ENCODE measurements at regions not wholly inside any gene's neighbourhood (a gene's known extent, or its start where the extent isn't known, plus 50 kb on each side); places are given as distances from the start of the nearest gene placed in this dataset.
"Not testable (repeated sequence)": the region's sequence is repeated elsewhere in the genome, so short reads cannot be mapped to it uniquely, and the experiment has no call there.

- ATAC-seq (ENCODE audit: insufficient read depth, low read depth) (no peak), DNase-seq (no peak)
- no peak for TF ChIP-seq EZH2 (IDR thresholded peaks at IDR 0.05; ENCODE audit: borderline replicate concordance, low read depth, low read length, severe bottlenecking)
- TF ChIP-seq CTCF (IDR thresholded peaks at IDR 0.05; ENCODE audit: borderline replicate concordance, extremely low read depth, low read length, poor library complexity, severe bottlenecking) = no peak
- no peak overlapping the region for H3K9ac ChIP-seq (ENCODE audit: low read depth, low read length)
- H3K4me2 ChIP-seq (ENCODE audit: insufficient read depth, low read length) = no peak overlapping the region
- H3K4me3 ChIP-seq (ENCODE audit: low read depth in 1 of 2, low read length in 2 of 2) = no peak overlapping the region
- no peaks in the 10 kb centered on the region for H3K4me1 ChIP-seq (ENCODE audit: insufficient read depth, low read length)
- H3K79me2 ChIP-seq (ENCODE audit: insufficient read depth, low read length) = no peaks in the 10 kb centered on the region
- no peak overlapping the region for H2AFZ ChIP-seq (ENCODE audit: low read depth, low read length)
- H3K9me3 ChIP-seq (ENCODE audit: insufficient read depth, low read length, severe bottlenecking) = no peaks in the 10 kb centered on the region
- H3K27me3 ChIP-seq (ENCODE audit: insufficient read depth, low read length, poor library complexity) = no peaks in the 10 kb centered on the region
- no peaks in the 10 kb centered on the region for H4K20me1 ChIP-seq (ENCODE audit: insufficient read depth, low read length)
- no peaks in the 10 kb centered on the region for H3K36me3 ChIP-seq (ENCODE audit: insufficient read depth, low read length)
- H3K27ac ChIP-seq (ENCODE audit: low read length) = no peak overlapping the region
Measured at GRCh38 chr6:74182992-74183391, 487.0 kb downstream of the CD109 start.

GRCh38 chr6:74181471-74181870, 485.5 kb downstream of the CD109 start:
- H3K4me1 ChIP-seq (ENCODE audit: insufficient read depth, low read length) = no peaks in the 10 kb centered on the region
- H3K9ac ChIP-seq (ENCODE audit: low read depth, low read length) = no peak overlapping the region
- no peaks in the 10 kb centered on the region for H3K36me3 ChIP-seq (ENCODE audit: insufficient read depth, low read length)
- H3K4me3 ChIP-seq (ENCODE audit: low read depth in 1 of 2, low read length in 2 of 2) = no peak overlapping the region
- H3K4me2 ChIP-seq (ENCODE audit: insufficient read depth, low read length) = no peak overlapping the region
- DNase-seq (no peak), ATAC-seq (ENCODE audit: insufficient read depth, low read depth) (no peak)
- H3K79me2 ChIP-seq (ENCODE audit: insufficient read depth, low read length) = no peaks in the 10 kb centered on the region
- TF ChIP-seq EZH2 (IDR thresholded peaks at IDR 0.05; ENCODE audit: borderline replicate concordance, low read depth, low read length, severe bottlenecking) (no peak), CTCF (IDR thresholded peaks at IDR 0.05; ENCODE audit: borderline replicate concordance, extremely low read depth, low read length, poor library complexity, severe bottlenecking) (no peak)
- H3K9me3 ChIP-seq (ENCODE audit: insufficient read depth, low read length, severe bottlenecking) = no peaks in the 10 kb centered on the region
- no peak overlapping the region for H3K27ac ChIP-seq (ENCODE audit: low read length)
- H3K27me3 ChIP-seq (ENCODE audit: insufficient read depth, low read length, poor library complexity) = no peaks in the 10 kb centered on the region
- no peak overlapping the region for H2AFZ ChIP-seq (ENCODE audit: low read depth, low read length)
- no peaks in the 10 kb centered on the region for H4K20me1 ChIP-seq (ENCODE audit: insufficient read depth, low read length)

- Histone ChIP-seq H3K4me3 (ENCODE audit: low read depth in 1 of 2, low read length in 2 of 2) (no peak overlapping the region), H3K9me3 (ENCODE audit: insufficient read depth, low read length, severe bottlenecking) (no peaks in the 10 kb centered on the region), H3K36me3 (ENCODE audit: insufficient read depth, low read length) (no peaks in the 10 kb centered on the region), H4K20me1 (ENCODE audit: insufficient read depth, low read length) (no peaks in the 10 kb centered on the region), H3K79me2 (ENCODE audit: insufficient read depth, low read length) (no peaks in the 10 kb centered on the region), H2AFZ (ENCODE audit: low read depth, low read length) (no peak overlapping the region), H3K9ac (ENCODE audit: low read depth, low read length) (no peak overlapping the region), H3K27ac (ENCODE audit: low read length) (no peak overlapping the region), H3K4me1 (ENCODE audit: insufficient read depth, low read length) (no peaks in the 10 kb centered on the region), H3K27me3 (ENCODE audit: insufficient read depth, low read length, poor library complexity) (no peaks in the 10 kb centered on the region), H3K4me2 (ENCODE audit: insufficient read depth, low read length) (no peak overlapping the region)
- ATAC-seq (ENCODE audit: insufficient read depth, low read depth) (no peak), DNase-seq (no peak)
- TF ChIP-seq CTCF (IDR thresholded peaks at IDR 0.05; ENCODE audit: borderline replicate concordance, extremely low read depth, low read length, poor library complexity, severe bottlenecking) (no peak), EZH2 (IDR thresholded peaks at IDR 0.05; ENCODE audit: borderline replicate concordance, low read depth, low read length, severe bottlenecking) (no peak)
Measured at GRCh38 chr6:74177506-74177905, 481.5 kb downstream of the CD109 start.

- H3K27me3 ChIP-seq (ENCODE audit: insufficient read depth, low read length, poor library complexity); H4K20me1 ChIP-seq (ENCODE audit: insufficient read depth, low read length); H3K4me2 ChIP-seq (ENCODE audit: insufficient read depth, low read length); H3K9me3 ChIP-seq (ENCODE audit: insufficient read depth, low read length, severe bottlenecking); H3K79me2 ChIP-seq (ENCODE audit: insufficient read depth, low read length); H3K36me3 ChIP-seq (ENCODE audit: insufficient read depth, low read length); H3K27ac ChIP-seq (ENCODE audit: low read length); ATAC-seq (ENCODE audit: insufficient read depth, low read depth); H3K9ac ChIP-seq (ENCODE audit: low read depth, low read length); H2AFZ ChIP-seq (ENCODE audit: low read depth, low read length); H3K4me3 ChIP-seq (ENCODE audit: low read depth in 1 of 2, low read length in 2 of 2); H3K4me1 ChIP-seq (ENCODE audit: insufficient read depth, low read length); DNase-seq: not testable (repeated sequence)
Measured at GRCh38 chr6:74170550-74170949, 474.5 kb downstream of the CD109 start.
